Panc1 (cell line): ENCODE measurements at regions not wholly inside any gene's neighbourhood (a gene's known extent, or its start where the extent isn't known, plus 50 kb on each side); places are given as distances from the start of the nearest gene placed in this dataset.

Experiments used
- ATAC-seq: fragments of 200-7000 bp; cut with Tn5 transposase; 2 replicates; pipeline ENCODE4 v1.9.1; 2020; ENCODE audit warnings: mild to moderate bottlenecking, moderate library complexity
- BruUV-seq: library from RNA; stranded (reverse); fragments of 400-500 nt; replicated peaks from 2 replicates; lab custom pipeline; 2021; lab: Mats Ljungman, UMichigan
- CTCF ChIA-PET: fragments of 300-600 bp; sonication (Branson Sonifier 250); formaldehyde crosslinking; loops from one replicate; lab custom pipeline; 2022; ENCODE audit warnings: antibody characterized with exemption; lab: Charles Lee
- POLR2A ChIA-PET: fragments of 300-600 bp; sonication (Branson Sonifier 250); formaldehyde crosslinking; loops from one replicate; lab custom pipeline; 2022; ENCODE audit warnings: antibody characterized with exemption; lab: Charles Lee
- DNase-seq: peaks from one replicate; pipeline ENCODE4 v3.0.0-alpha.2; 2010; ENCODE audit warnings: low read depth, low spot score
- H3K27ac ChIP-seq: 2 replicates; pipeline ENCODE4 v1.5.1; 2011; ENCODE audit warnings: mild to moderate bottlenecking, low read length, inconsistent platforms
- H3K27me3 ChIP-seq: fragments of 200-500 bp; sonication (Bioruptor generic); 2 replicates; pipeline ENCODE4 v1.6.0; 2014; ENCODE audit warnings: low read length, inconsistent platforms; ENCODE audit not compliant: control insufficient read depth, insufficient read depth
- H3K36me3 ChIP-seq: fragments of 200-500 bp; sonication (Bioruptor generic); 2 replicates; pipeline ENCODE4 v1.5.1; 2014; ENCODE audit warnings: inconsistent platforms, mild to moderate bottlenecking, low read length, moderate library complexity; ENCODE audit not compliant: control insufficient read depth, insufficient read depth
- H3K4me1 ChIP-seq: 2 replicates; pipeline ENCODE4 v1.5.1; 2011; ENCODE audit warnings: inconsistent platforms, mild to moderate bottlenecking, low read length, moderate library complexity; ENCODE audit not compliant: control insufficient read depth, insufficient read depth
- H3K4me3 ChIP-seq, 2 experiments: 2 replicates each; pipeline ENCODE4 v1.5.1; 2011 to 2012; ENCODE audit warnings: low read depth in 2 of 2, low read length in 2 of 2, mild to moderate bottlenecking in 2 of 2, inconsistent platforms in 1 of 2, moderate library complexity in 1 of 2
- H3K9me3 ChIP-seq: fragments of 200-500 bp; sonication (Bioruptor generic); 2 replicates; pipeline ENCODE4 v1.5.1; 2014; ENCODE audit warnings: low read depth, mild to moderate bottlenecking, inconsistent platforms, low read length, moderate library complexity; ENCODE audit not compliant: control insufficient read depth, insufficient read depth
- CTCF ChIP-seq: fragments of 450-650 bp; IDR thresholded peaks from 2 replicates; pipeline ENCODE4 v1.5.1; 2017; ENCODE audit warnings: mild to moderate bottlenecking
- POLR2AphosphoS5 ChIP-seq: IDR thresholded peaks from 2 replicates; pipeline ENCODE4 v1.6.1; 2012; ENCODE audit warnings: mild to moderate bottlenecking, low read depth, low read length, moderate library complexity
- REST ChIP-seq, 2 experiments: IDR thresholded peaks; 2 replicates each; pipeline ENCODE4 v1.6.1; 2011 to 2012; ENCODE audit warnings: low read depth in 2 of 2, control low read depth in 1 of 2, low read length in 1 of 2, mild to moderate bottlenecking in 1 of 2, moderate library complexity in 1 of 2; ENCODE audit not compliant: insufficient read depth in 1 of 2
- SIN3A ChIP-seq: IDR thresholded peaks from 2 replicates; pipeline ENCODE4 v1.6.1; 2012; ENCODE audit warnings: low read depth, mild to moderate bottlenecking, low read length, moderate library complexity, borderline replicate concordance; ENCODE audit not compliant: insufficient read depth
- TCF7L2 ChIP-seq: IDR thresholded peaks from 2 replicates; pipeline ENCODE4 v1.6.1; 2011; ENCODE audit warnings: mild to moderate bottlenecking, low read depth, low read length, inconsistent platforms
- in situ Hi-C: cut with HindIII; loops from 2 replicates; pipeline ENCODE4 v1.10.0; 2016; ENCODE audit warnings: low sequenced_read_pairs, low pct_unique_long_range_greater_than_20kb
- intact Hi-C: fragments of 100-400 bp; cut with micrococcal nuclease; formaldehyde crosslinking; loops from one replicate; pipeline ENCODE4 v1.10.0; 2022; ENCODE audit not compliant: unreplicated experiment

GRCh38 chr5:109487753-109488420, 78.1 kb upstream of the PJA2 start:
- H3K27me3 ChIP-seq, result peaks cover 16% of the 10 kb centered on the region
- no peaks in the 10 kb centered on the region for H3K36me3 ChIP-seq
- BruUV-seq, result no TSS peak
- TF ChIP-seq CTCF (no peak), SIN3A (no peak), TCF7L2 (no peak), REST (IDR thresholded peaks at IDR 0.05; ENCODE audit: insufficient read depth in 1 of 2, low read depth in 2 of 2, low read length in 1 of 2) (no peak), POLR2AphosphoS5 (no peak)
- no peak for ATAC-seq
- ChIA-PET POLR2A (no interaction called here), CTCF (no interaction called here)
- in situ Hi-C loops, result no loop called here
- no peaks in the 10 kb centered on the region for H3K4me1 ChIP-seq
- H3K4me3 ChIP-seq, result no peak overlapping the region
- H3K27ac ChIP-seq, result no peak overlapping the region
- DNase-seq, result no peak
- intact Hi-C loops, result no loop called here
- no peaks in the 10 kb centered on the region for H3K9me3 ChIP-seq

- CTCF ChIA-PET, result no interaction called here
- Histone ChIP-seq H3K4me3 (no peak overlapping the region), H3K9me3 (no peaks in the 10 kb centered on the region), H3K4me1 (no peaks in the 10 kb centered on the region), H3K27me3 (peaks cover 11% of the 10 kb centered on the region), H3K36me3 (no peaks in the 10 kb centered on the region), H3K27ac (no peak overlapping the region)
- no TSS peak for BruUV-seq
- DNase-seq (no peak), ATAC-seq (no peak)
- no peak for TF ChIP-seq SIN3A
- no peak for TF ChIP-seq REST (IDR thresholded peaks at IDR 0.05; ENCODE audit: insufficient read depth in 1 of 2, low read depth in 2 of 2, low read length in 1 of 2)
- intact Hi-C loops (no loop called here), in situ Hi-C loops (no loop called here)
- POLR2A ChIA-PET, result interaction anchor here (0.6 kb wide), 1 partner anchor 90 kb away, joined by 3 read pairs; no protein-coding TSS in a partner anchor
Measured at GRCh38 chr5:109486200-109486804, 76.5 kb upstream of the PJA2 start.
